DND-41 (cell line): ENCODE measurements at regions not wholly inside any gene's neighbourhood (a gene's known extent, or its start where the extent isn't known, plus 50 kb on each side); places are given as distances from the start of the nearest gene placed in this dataset.

Experiments
- ATAC-seq: fragments of 200-7000 bp; cut with Tn5 transposase; 3 replicates; pipeline ENCODE4 v1.9.1; 2021; ENCODE audit warnings: low read depth; ENCODE audit not compliant: insufficient read depth
- DNase-seq: peaks from one replicate; pipeline ENCODE4 v3.0.0-alpha.2; 2020
- H2AFZ ChIP-seq: 2 replicates; pipeline ENCODE4 v1.6.0; 2012; ENCODE audit warnings: low read depth, low read length
- H3K27ac ChIP-seq: 2 replicates; pipeline ENCODE4 v1.5.1; 2012; ENCODE audit warnings: low read length, inconsistent platforms
- H3K27me3 ChIP-seq: fragments of 200-600 bp; sonication (generic); 2 replicates; pipeline ENCODE4 v1.6.0; 2012; ENCODE audit warnings: low read length, mild to moderate bottlenecking, inconsistent platforms; ENCODE audit not compliant: insufficient read depth, poor library complexity
- H3K36me3 ChIP-seq: 2 replicates; pipeline ENCODE4 v1.5.1; 2012; ENCODE audit warnings: low read length, inconsistent platforms; ENCODE audit not compliant: insufficient read depth
- H3K4me1 ChIP-seq: 2 replicates; pipeline ENCODE4 v1.5.1; 2012; ENCODE audit warnings: mild to moderate bottlenecking, low read length; ENCODE audit not compliant: insufficient read depth
- H3K4me2 ChIP-seq: 2 replicates; pipeline ENCODE4 v1.6.0; 2012; ENCODE audit warnings: mild to moderate bottlenecking, moderate library complexity, low read length, inconsistent platforms; ENCODE audit not compliant: insufficient read depth
- H3K4me3 ChIP-seq, 2 experiments: fragments of 200-600 bp in 1 of 2; shearing (Covaris generic) in 1 of 2; 2 replicates each; pipeline ENCODE4 v1.5.1; 2012 to 2016; ENCODE audit warnings: inconsistent platforms in 2 of 2, low read length in 2 of 2, mild to moderate bottlenecking in 2 of 2, low read depth in 1 of 2, moderate library complexity in 1 of 2
- H3K79me2 ChIP-seq: 2 replicates; pipeline ENCODE4 v1.6.0; 2012; ENCODE audit warnings: low read length, inconsistent platforms; ENCODE audit not compliant: insufficient read depth
- H3K9ac ChIP-seq: 2 replicates; pipeline ENCODE4 v1.6.0; 2012; ENCODE audit warnings: low read depth, mild to moderate bottlenecking, inconsistent platforms, low read length, moderate library complexity
- H3K9me3 ChIP-seq: 2 replicates; pipeline ENCODE4 v1.5.1; 2012; ENCODE audit warnings: low read length, moderate library complexity, mild to moderate bottlenecking, inconsistent platforms; ENCODE audit not compliant: insufficient read depth, severe bottlenecking
- H4K20me1 ChIP-seq: 2 replicates; pipeline ENCODE4 v1.6.0; 2012; ENCODE audit warnings: low read length; ENCODE audit not compliant: insufficient read depth
- EZH2 ChIP-seq: IDR thresholded peaks from 3 replicates; pipeline ENCODE4 v1.6.1; 2012; ENCODE audit warnings: borderline replicate concordance, low read depth, mild to moderate bottlenecking, moderate library complexity, low read length, inconsistent platforms; ENCODE audit not compliant: severe bottlenecking
- TF ChIP-seq, protein P1 (sequence below): IDR thresholded peaks from 2 replicates; pipeline ENCODE4 v1.5.1; 2012; ENCODE audit warnings: borderline replicate concordance, low read length, moderate library complexity, mild to moderate bottlenecking; ENCODE audit not compliant: poor library complexity, severe bottlenecking; ENCODE audit errors: extremely low read depth

DNA sequence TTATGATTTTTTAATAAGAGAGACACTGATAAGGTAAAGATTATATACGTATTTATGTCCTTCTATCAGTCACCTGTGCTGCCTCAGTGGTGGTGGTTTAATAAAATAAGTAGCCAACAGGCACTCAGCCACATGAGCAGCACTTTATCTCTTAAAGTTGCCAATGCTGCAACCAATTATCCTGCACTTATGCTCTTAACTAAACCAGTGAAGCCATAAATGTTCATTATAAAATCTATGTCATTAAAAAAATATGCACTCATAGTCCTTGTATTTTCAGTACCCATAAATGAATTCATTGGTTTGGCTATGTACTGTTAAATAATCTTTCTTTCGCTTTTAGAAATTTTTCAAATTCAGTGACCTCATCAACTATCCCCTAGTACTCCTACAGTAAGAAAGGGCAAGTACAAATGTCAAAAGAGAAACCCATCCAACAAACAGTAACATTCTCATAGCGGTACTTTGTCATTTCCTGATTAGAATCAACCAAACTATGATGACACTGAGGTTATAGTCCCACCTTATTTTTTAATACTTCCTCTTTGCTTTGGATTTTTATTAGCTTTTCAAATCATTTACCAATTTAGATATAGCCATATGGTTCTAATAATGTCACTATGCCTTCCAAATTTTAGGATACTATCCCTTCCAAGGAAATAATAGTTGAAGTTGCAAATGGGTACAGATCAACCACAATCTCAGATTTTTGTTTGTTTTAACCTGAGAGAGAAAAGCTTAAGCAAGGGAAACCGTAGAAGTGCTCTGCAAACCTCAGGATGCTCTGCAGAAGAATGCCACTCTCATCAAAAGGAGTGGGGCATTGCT, 190.9 kb downstream of the KLF12 start:
- H3K79me2 ChIP-seq, result peaks cover 79% of the 10 kb centered on the region
- H4K20me1 ChIP-seq, result peaks cover 14% of the 10 kb centered on the region
- TF ChIP-seq EZH2, result no peak
- TF ChIP-seq, protein P1, sequence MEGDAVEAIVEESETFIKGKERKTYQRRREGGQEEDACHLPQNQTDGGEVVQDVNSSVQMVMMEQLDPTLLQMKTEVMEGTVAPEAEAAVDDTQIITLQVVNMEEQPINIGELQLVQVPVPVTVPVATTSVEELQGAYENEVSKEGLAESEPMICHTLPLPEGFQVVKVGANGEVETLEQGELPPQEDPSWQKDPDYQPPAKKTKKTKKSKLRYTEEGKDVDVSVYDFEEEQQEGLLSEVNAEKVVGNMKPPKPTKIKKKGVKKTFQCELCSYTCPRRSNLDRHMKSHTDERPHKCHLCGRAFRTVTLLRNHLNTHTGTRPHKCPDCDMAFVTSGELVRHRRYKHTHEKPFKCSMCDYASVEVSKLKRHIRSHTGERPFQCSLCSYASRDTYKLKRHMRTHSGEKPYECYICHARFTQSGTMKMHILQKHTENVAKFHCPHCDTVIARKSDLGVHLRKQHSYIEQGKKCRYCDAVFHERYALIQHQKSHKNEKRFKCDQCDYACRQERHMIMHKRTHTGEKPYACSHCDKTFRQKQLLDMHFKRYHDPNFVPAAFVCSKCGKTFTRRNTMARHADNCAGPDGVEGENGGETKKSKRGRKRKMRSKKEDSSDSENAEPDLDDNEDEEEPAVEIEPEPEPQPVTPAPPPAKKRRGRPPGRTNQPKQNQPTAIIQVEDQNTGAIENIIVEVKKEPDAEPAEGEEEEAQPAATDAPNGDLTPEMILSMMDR, result no peak
- H3K4me3 ChIP-seq, result no peak overlapping the region
- H2AFZ ChIP-seq, result no peak overlapping the region
- H3K4me1 ChIP-seq, result no peaks in the 10 kb centered on the region
- no peak overlapping the region for H3K27ac ChIP-seq
- DNase-seq (no peak), ATAC-seq (0 out of 3 replicates have a peak, but pooled peaks have one; percentile 23)
- peaks cover 42% of the 10 kb centered on the region for H3K36me3 ChIP-seq
- H3K4me2 ChIP-seq, result no peak overlapping the region
- H3K27me3 ChIP-seq, result no peaks in the 10 kb centered on the region
- no peak overlapping the region for H3K9ac ChIP-seq
- H3K9me3 ChIP-seq, result no peaks in the 10 kb centered on the region

DNA sequence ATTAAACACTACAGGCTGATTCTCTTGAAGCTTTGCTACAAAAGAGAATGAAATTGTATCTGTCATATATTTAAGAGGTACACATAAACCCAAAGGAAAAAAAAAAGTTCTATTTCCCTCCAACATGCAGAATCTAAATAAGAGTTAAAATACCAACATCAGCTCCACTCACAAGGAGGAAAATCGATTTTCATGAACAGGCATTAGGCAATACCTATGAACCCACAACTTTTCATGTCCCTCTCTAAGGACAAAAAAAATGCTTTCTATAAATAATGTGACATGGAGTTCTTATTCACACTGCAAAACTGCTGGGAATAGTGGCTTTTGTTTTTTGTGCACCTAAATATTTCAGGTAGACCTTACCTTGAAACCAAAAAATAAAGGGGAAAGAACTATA, 192.5 kb downstream of the KLF12 start:
- H3K27ac ChIP-seq, result no peak overlapping the region
- H3K4me1 ChIP-seq, result no peaks in the 10 kb centered on the region
- H3K79me2 ChIP-seq, result peaks cover 71% of the 10 kb centered on the region
- no peak overlapping the region for H3K4me3 ChIP-seq
- TF ChIP-seq, protein P1, result no peak
- no peak for TF ChIP-seq EZH2
- H2AFZ ChIP-seq, result no peak overlapping the region
- peaks cover 15% of the 10 kb centered on the region for H4K20me1 ChIP-seq
- H3K36me3 ChIP-seq, result peaks cover 49% of the 10 kb centered on the region
- no peak for ATAC-seq
- DNase-seq, result no peak
- no peaks in the 10 kb centered on the region for H3K9me3 ChIP-seq
- no peaks in the 10 kb centered on the region for H3K27me3 ChIP-seq
- H3K9ac ChIP-seq, result no peak overlapping the region
- no peak overlapping the region for H3K4me2 ChIP-seq

DNA sequence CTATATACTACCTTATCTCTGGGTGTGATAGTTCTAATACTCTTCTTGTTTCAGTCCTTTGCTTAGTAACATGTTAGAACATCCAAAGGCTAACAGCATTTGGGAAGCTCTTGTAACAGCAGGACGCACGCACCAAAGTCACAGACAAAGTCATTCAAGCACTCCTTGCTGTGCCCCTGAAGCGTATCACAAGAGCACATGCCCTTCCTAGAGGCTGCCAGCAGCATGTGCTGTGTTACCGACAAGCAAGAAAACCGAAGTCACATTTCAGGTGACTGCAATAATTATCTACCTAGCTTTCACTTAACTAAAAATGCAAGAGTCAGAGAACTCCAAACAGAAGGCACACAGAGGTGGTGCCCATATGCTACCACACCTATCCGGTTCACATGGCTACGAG, 194.1 kb downstream of the KLF12 start:
- H3K4me1 ChIP-seq, result no peaks in the 10 kb centered on the region
- DNase-seq, result no peak
- no peak overlapping the region for H3K27ac ChIP-seq
- peaks cover 58% of the 10 kb centered on the region for H3K36me3 ChIP-seq
- H4K20me1 ChIP-seq, result peaks cover 15% of the 10 kb centered on the region
- no peak overlapping the region for H3K9ac ChIP-seq
- H3K4me3 ChIP-seq, result no peak overlapping the region
- peak; percentile 16; the same call in 1 of the 3 replicates for ATAC-seq
- H3K27me3 ChIP-seq, result no peaks in the 10 kb centered on the region
- TF ChIP-seq EZH2, result no peak
- TF ChIP-seq, protein P1, result peak; percentile 2
- H3K79me2 ChIP-seq, result peaks cover 70% of the 10 kb centered on the region
- H3K4me2 ChIP-seq, result no peak overlapping the region
- no peaks in the 10 kb centered on the region for H3K9me3 ChIP-seq
- no peak overlapping the region for H2AFZ ChIP-seq
